ENCODE measurements at regions not wholly inside any gene's neighbourhood (a gene's known extent, or its start where the extent isn't known, plus 50 kb on each side); places are given as distances from the start of the nearest gene placed in this dataset.
A peak's percentile ranks its signal among the peaks of the same experiment; 100 is the strongest.
"Not testable (repeated sequence)": the region's sequence is repeated elsewhere in the genome, so short reads cannot be mapped to it uniquely, and the experiment has no call there.

GRCh38 chr13:80552851-80553440 is 212.0 kb upstream of the SPRY2 start:
- no peak for DNase-seq

DNA sequence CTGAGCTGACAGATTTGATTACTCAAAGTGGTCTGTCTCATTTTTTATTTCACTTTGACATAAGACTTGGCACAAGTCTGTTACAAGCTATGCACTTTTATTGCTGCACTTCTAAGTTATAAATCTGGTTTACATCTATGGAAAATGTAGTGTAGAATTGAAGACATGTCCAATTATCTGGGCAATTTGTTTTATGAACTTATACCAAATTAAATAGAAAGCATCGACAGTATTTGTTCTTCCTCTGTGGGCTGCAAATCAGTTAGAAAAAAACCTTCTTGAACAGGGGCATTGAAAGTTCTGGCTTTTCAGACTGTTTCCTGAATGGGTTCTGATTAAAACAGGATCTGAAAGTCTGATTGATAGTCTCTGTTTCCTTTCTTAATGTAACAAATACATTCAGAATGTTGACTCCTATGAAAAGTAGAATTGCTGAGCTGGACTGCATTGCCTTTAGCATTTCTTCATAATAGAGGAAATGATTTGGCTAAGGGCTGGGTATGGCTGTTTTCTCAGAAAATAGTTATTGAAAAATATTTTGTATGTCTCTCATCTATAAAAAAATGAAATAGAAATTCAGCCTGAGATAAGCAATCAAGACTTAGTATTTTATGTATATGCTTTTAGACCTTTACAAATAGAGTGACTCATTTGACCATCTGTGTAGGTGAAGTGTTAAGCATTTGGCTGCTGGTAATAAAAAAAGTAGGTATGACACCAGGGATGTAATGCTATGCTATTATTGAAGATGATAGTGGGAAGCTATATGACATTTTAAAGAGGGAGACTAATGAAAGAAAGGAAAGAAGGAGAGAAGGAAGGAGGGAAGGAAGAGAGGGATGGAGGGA is 210.9 kb upstream of the SPRY2 start:
- no peak for DNase-seq

DNA sequence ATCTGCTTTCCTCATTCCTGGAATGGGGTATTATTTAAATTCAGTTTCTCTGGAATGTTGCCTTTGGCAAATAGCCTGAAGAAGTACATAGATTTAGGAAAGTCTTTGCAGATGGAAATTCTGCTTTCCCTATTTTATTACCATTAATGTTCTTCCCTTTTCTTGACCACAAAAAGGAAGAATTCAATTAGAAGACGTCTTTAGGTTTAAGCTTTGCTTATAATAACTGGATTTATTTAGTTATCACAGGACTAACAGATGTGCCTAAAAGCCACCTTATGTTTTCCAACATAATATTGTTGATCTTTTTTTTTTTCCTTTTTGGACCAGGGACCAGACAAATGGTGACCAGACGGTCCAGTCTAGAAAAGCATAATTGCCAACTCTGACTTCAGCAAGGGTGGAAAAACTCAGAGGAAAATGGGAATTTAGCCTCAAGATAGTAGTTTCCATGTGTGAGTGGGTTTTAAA is 210.1 kb upstream of the SPRY2 start:
- DNase-seq = no peak

DNA sequence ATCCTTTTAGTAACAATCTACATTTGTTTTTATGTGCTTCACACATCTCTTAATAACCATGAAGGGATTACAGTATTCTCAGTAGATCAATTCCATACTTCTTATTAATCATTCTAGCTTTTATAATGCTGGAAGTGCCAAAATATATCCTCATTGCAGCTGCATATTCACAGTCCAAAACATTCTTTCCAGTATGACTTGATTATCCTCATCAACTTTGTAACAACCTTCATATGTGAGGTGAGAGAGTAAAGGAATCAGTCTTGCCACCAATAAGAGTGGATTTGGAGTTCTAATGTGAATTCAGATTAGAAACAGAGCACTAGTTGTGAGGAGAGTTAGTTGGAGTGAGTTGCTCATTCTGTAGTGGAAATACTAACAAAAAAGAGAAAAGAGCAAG is 208.0 kb upstream of the SPRY2 start:
- DNase-seq = no peak

GRCh38 chr13:80547885-80548825 is 207.2 kb upstream of the SPRY2 start:
- DNase-seq = no peak

- DNase-seq = no peak
These were observed 206.4 kb upstream of the SPRY2 start for GRCh38 chr13:80547341-80547740.

DNA sequence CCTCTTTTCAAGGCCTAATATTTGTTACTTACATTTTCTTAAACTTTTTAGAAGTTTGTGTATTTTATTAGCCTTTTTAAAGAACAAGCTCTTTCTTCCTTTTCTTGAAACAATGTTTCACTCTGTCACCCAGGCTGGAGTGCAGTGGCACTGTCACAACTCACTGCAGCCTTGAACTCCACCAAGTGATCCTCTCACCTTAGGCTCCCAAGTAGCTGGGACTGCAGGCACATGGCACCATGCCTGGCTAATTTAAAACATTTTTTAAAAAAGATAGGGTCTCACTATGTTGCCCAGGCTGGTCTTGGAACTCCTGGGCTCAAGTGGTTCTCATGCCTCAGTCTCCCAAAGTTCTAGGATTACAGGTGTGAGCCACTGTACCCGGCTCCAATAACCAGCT is 192.2 kb upstream of the SPRY2 start:
- no peak for DNase-seq

DNA sequence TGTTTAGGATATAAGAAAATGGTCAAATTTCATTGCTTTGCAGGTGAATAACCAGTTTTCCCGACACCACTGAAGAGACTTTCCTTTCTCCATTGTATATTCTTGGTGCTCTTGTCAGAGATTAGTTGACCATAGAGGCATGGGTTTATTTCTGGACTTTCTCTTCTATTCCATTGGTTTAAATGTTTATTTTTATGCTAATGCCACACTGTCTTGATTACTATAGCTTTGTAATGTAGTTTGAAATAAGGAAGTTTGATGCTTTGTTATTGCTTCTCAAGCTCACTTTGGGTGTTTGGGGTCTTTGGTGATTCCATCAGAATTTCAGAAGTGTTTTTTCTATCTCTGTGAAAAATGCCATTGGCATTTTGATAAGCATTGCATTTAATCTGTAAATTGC is 190.0 kb upstream of the SPRY2 start:
- DNase-seq = no peak

DNA sequence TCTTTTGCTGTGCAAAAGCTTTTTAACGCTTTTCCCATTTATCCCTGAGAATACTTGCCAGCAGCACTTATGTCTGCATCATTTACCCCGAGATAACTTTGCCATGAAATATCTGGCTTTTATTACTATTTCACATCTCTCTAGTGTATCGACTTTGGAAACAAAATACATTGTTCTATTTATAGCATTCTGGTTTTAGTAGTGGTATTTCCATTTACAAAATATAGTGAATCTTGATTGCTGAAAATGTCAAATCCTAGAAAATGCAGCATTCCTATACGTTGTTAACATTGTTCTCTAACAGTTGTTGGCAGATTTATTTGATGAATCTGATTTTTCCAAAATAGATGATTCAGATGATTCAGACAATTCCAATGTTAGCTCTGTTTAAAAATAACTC is 189.3 kb upstream of the SPRY2 start:
- DNase-seq = no peak

DNA sequence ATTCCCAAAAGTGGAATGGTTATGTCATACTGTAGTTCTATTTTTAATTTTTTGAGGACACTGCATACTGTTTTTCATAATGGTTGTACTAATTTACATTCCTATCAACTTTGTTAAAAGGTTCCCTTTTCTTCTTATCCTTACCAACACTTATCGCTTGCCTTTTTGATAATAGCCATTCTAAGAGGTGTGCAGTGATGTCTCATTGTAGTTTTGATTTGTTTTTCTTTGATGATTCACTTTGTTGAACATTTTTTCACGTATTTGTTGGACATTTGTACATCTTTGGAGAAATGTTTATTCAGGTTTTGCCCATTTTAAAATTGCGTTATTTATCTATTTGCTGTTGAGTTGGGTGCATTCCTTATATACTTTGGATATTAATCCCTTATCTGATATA is 188.8 kb upstream of the SPRY2 start:
- DNase-seq = no peak

DNA sequence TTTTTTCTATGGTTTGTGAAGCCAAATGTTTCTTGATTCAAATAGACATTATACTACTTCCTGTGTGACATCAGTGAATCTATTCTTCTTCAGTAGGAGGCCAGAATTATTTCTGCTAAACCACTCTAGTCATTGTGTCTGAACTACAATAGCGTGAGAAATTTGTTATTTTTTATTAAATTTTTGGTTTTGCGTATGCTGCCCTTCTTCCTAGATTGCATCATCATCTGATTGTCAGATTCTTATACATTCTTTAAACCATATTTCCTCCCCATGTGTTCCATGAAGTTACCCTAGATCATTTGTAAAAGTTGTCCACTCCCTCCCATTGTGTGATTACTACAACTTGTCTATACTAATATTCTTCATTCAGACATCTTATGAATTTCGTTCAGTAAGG is 187.8 kb upstream of the SPRY2 start:
- no peak for DNase-seq

GRCh38 chr13:80527400-80527799 is 186.5 kb upstream of the SPRY2 start:
- peak; percentile 1 for DNase-seq

- DNase-seq = no peak
These were observed 183.7 kb upstream of the SPRY2 start for GRCh38 chr13:80524447-80525215.

DNA sequence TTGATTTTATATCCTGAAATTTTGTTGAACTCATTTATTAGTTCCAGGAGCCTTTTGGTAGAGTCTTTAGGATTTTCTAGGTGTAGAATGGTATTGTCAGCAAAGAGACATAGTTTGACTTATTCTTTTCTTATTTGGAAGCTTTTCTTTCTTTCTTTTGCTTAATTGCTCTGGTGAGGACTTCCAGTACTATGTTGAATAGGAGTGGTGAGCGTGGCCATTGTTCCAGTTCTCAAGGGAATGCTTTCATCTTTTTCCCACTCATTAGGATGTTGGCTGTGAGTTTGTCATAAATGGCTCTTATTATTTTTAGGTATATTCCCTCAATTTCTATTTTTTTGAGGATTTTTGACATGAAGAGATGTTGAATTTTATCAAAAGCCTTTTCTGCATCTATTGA is 182.2 kb upstream of the SPRY2 start:
- no peak for DNase-seq

DNA sequence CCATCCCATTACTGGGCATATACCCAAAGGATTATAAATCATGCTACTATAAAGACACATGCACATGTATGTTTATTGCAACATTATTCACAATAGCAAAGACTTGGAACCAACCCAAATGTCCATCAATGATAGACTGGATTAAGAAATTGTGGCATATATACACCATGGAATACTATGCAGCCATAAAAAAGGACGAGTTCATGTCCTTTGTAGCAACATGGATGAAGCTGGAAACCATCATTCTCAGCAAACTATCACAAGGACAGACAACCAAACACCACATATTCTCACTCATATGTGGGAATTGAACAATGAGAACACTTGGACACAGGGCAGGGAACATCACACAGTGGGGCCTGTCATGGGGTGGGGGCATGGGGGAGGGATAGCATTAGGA is 181.5 kb upstream of the SPRY2 start:
- DNase-seq = not testable (repeated sequence)

GRCh38 chr13:80516818-80517348 is 176.0 kb upstream of the SPRY2 start:
- peak; percentile 7 for DNase-seq

- DNase-seq = no peak
These were observed 174.4 kb upstream of the SPRY2 start for GRCh38 chr13:80515296-80515695.

GRCh38 chr13:80513196-80513595 is 172.3 kb upstream of the SPRY2 start:
- no peak for DNase-seq

DNA sequence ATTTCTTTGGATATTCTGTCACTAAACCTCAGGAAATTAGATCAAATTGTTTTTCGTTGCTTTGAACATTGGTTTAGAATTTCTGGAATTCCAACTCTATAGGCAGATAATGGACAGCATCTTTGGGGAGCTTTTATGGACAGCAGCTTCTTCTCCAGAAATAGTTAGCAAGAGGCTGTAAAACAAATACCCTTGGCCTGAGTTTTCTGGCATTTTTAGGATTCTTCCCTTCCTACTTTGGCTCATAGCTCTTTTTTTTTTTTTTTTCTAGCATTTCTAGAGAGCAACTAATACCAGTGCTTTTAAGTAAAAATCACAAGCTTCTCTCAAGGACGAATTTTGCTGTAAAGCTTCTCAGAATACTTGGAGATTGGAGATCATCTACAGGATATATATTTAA is 169.8 kb upstream of the SPRY2 start:
- no peak for DNase-seq

GRCh38 chr13:80509264-80509663 is 168.3 kb upstream of the SPRY2 start:
- DNase-seq = no peak

DNA sequence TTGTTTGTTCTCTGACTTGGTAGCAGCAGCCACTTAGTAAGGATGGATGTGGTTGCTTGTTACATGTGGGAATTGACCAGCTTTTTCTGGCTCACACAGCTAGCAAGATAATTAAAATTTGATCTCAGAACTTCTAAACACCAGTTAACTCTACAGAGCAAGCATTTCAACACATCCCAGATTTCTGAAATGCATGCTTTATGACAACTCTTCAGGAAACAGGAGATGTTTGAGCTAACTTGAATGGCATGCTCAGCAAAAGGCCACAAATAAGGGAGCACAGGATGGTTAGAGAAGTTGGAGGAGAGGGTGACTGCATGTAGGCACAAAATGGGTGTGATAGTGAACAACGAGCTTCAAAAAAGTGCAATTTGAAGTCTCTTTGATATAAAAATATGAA is 167.1 kb upstream of the SPRY2 start:
- no peak for DNase-seq

DNA sequence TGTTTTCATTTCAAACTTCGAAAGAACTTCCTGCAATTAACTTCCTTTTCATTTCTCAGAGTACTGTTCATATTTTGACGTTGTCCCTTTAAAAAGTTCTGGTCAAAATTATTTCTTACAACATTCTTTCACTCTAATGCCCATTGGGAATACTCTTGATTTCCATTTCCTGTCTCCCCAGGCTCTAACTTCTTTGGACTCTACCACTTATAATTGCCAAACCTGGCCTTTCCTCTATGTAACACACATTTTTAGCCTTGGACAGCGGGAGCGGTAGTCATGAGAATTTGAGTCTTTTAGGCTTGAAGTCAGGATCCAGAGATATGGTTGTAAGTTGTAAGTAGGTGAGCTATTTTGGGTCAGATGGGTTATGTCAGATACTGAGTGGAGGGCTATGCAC is 163.5 kb upstream of the SPRY2 start:
- no peak for DNase-seq
